SK-N-MC (cell line): ENCODE measurements at regions not wholly inside any gene's neighbourhood (a gene's known extent, or its start where the extent isn't known, plus 50 kb on each side); places are given as distances from the start of the nearest gene placed in this dataset.

Experiments
- EZH2 ChIP-seq: fragments of 200-600 bp; sonication (generic); IDR thresholded peaks from one replicate; pipeline ENCODE4 v1.6.1; 2017; ENCODE audit warnings: antibody characterized with exemption
- FOXP2 ChIP-seq: optimal IDR thresholded peaks from 2 replicates; pipeline ENCODE3; 2011; ENCODE audit warnings: mild to moderate bottlenecking, moderate library complexity; ENCODE audit not compliant: insufficient read depth; ENCODE audit errors: extremely low read length, control extremely low read depth
- POLR2AphosphoS5 ChIP-seq: IDR thresholded peaks from 2 replicates; pipeline ENCODE4 v1.6.1; 2012; ENCODE audit warnings: mild to moderate bottlenecking, low read depth, low read length, borderline replicate concordance

DNA sequence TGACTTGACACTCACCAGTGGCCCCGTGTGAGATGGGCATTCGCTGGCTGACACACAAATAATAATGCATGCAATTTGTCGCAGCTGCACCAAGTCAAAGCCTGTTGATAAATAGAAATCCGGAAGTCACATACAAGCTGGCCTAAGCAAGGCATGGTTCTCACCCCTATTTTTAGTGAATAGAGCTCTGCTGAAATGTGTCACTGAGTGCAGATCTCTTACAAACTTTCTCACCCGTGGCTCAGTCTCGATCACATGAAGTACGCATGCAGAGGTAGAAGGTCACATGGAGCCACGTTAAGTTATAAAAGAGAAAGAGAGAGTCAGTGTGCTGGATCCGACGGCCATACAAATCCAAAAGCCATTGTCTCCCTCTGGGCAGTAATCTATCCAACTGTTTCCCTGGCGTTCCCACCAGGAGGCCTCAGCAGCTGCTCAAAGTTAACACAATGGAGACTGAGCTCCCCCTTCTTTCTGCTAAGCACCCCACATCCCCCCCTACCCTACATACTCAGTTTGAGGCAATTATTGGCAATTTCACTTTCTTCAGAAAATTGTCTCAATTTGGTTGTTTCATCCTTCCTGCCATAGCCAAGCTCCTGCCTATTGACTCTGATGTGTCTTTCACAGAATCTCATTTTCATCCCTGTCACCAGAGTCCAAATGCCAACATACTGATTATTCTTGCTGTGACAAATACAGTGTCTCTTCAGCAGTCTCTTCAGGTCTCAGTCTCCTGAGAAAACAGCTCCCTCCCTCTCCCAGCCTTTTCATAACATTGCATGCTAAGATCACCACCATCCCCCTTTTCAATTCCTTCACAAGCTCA, 473.3 kb upstream of the NRP1 start:
- TF ChIP-seq POLR2AphosphoS5 (no peak), EZH2 (no peak), FOXP2 (no peak)
